Prostate gland (tissue), 2 donors: ENCODE measurements at regions not wholly inside any gene's neighbourhood (a gene's known extent, or its start where the extent isn't known, plus 50 kb on each side); places are given as distances from the start of the nearest gene placed in this dataset.
"Not testable (repeated sequence)": the region's sequence is repeated elsewhere in the genome, so short reads cannot be mapped to it uniquely, and the experiment has no call there.

Source experiments
- DNase-seq: peaks from one replicate; pipeline ENCODE4 v3.0.0-alpha.2; 2019; ENCODE audit warnings: low spot score
- H3K27ac ChIP-seq, 2 donors: fragments of 200-600 bp; sonication (generic); 2 replicates each; pipeline ENCODE4 v1.5.1; 2017 to 2019
- H3K27me3 ChIP-seq: fragments of 200-600 bp; sonication (generic); replicated peaks from 2 replicates; pipeline ENCODE4 v1.5.1; 2019; ENCODE audit not compliant: insufficient read depth
- H3K36me3 ChIP-seq, 2 donors: fragments of 200-600 bp; sonication (generic); 1 replicate in 1 of 2; 2 replicates in 1 of 2; pipeline versions ENCODE4 v1.5.1 to v1.8.1; 2017 to 2019
- H3K4me1 ChIP-seq: fragments of 200-600 bp; sonication (generic); replicated peaks from 2 replicates; pipeline ENCODE4 v1.5.1; 2019
- H3K4me3 ChIP-seq, 2 donors: fragments of 200-600 bp; sonication (generic); 2 replicates each; pipeline ENCODE4 v1.5.1; 2017 to 2019
- H3K9me3 ChIP-seq: fragments of 200-600 bp; sonication (generic); 2 replicates; pipeline ENCODE4 v1.5.1; 2017
- POLR2A ChIP-seq: fragments of 450-650 bp; IDR thresholded peaks from one replicate; pipeline ENCODE4 v1.6.1; 2016; ENCODE audit warnings: antibody characterized with exemption, mild to moderate bottlenecking
- POLR2AphosphoS5 ChIP-seq: sonication (generic); formaldehyde crosslinking; IDR thresholded peaks from one replicate; pipeline ENCODE4 v1.6.1; 2017; ENCODE audit warnings: antibody characterized with exemption
- WGBS: methylation state at CpG from one replicate; pipeline ENCODE4 v1.1.5; 2018; 5-methylcytosine and 5-hydroxymethylcytosine counted together
- intact Hi-C: fragments of 100-400 bp; cut with DNase I; formaldehyde crosslinking; loops from one replicate; pipeline ENCODE4 v1.14.2; 2022
- TF ChIP-seq, protein P1 (sequence below), 4 experiments: fragments of 200-600 bp in 2 of 4; fragments of 450-650 bp in 2 of 4; sonication (generic) in 2 of 4; IDR thresholded peaks; 1 replicate in 3 of 4; 2 replicates in 1 of 4; pipeline ENCODE4 v1.5.1; 2016 to 2019; ENCODE audit warnings: antibody characterized with exemption in 4 of 4, mild to moderate bottlenecking in 2 of 4, moderate library complexity in 2 of 4

- Histone ChIP-seq H3K36me3 (no peaks in the 10 kb centered on the region), H3K4me1 (no peaks in the 10 kb centered on the region), H3K27ac (no peak overlapping the region), H3K4me3 (no peak overlapping the region), H3K27me3 (no peaks in the 10 kb centered on the region), H3K9me3 (no peaks in the 10 kb centered on the region)
- WGBS, result 89% methylated on average over 4 of the region's 4 CpGs
- TF ChIP-seq, protein P1, sequence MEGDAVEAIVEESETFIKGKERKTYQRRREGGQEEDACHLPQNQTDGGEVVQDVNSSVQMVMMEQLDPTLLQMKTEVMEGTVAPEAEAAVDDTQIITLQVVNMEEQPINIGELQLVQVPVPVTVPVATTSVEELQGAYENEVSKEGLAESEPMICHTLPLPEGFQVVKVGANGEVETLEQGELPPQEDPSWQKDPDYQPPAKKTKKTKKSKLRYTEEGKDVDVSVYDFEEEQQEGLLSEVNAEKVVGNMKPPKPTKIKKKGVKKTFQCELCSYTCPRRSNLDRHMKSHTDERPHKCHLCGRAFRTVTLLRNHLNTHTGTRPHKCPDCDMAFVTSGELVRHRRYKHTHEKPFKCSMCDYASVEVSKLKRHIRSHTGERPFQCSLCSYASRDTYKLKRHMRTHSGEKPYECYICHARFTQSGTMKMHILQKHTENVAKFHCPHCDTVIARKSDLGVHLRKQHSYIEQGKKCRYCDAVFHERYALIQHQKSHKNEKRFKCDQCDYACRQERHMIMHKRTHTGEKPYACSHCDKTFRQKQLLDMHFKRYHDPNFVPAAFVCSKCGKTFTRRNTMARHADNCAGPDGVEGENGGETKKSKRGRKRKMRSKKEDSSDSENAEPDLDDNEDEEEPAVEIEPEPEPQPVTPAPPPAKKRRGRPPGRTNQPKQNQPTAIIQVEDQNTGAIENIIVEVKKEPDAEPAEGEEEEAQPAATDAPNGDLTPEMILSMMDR (IDR thresholded peaks at IDR 0.05), result no peak
- TF ChIP-seq POLR2AphosphoS5 (no peak), POLR2A (no peak)
- DNase-seq, result no peak
- intact Hi-C loops, result no loop called here
Measured at GRCh38 chr1:91603409-91603808, 102.8 kb downstream of the CDC7 start.

GRCh38 chr1:91604632-91605031 is 104.0 kb downstream of the CDC7 start:
- 48% methylated on average over 7 of the region's 7 CpGs for WGBS

DNA sequence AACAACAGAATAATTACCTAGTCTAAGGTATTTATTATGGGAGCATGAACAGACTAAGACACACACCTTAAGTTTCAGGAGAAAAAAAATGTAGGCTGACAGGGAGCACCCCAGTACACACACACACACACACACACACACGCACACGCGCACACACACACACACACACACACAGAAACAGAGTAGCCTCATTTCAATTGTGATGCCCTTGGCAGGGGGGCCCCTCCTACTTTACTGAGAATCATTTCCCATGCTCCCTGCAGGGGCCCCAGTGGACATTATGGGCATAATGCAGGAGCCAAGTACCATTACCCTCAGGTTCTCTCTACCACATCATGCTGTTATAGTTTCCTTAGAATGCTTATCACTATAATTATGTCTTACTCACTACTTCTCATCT is 104.9 kb downstream of the CDC7 start:
- intact Hi-C loops, result no loop called here
- TF ChIP-seq, protein P1 (IDR thresholded peaks at IDR 0.05), result no peak
- no peak for TF ChIP-seq POLR2A
- TF ChIP-seq POLR2AphosphoS5, result no peak
- no peak for DNase-seq

More at GRCh38 chr1:91604632-91605031, 104.0 kb downstream of the CDC7 start:
- no peak overlapping the region for H3K27ac ChIP-seq
- no peaks in the 10 kb centered on the region for H3K36me3 ChIP-seq
- intact Hi-C loops, result no loop called here
- no peak for TF ChIP-seq POLR2A
- TF ChIP-seq, protein P1 (IDR thresholded peaks at IDR 0.05), result no peak
- TF ChIP-seq POLR2AphosphoS5, result no peak
- no peaks in the 10 kb centered on the region for H3K9me3 ChIP-seq
- H3K27me3 ChIP-seq, result no peaks in the 10 kb centered on the region
- no peak overlapping the region for H3K4me3 ChIP-seq
- no peak for DNase-seq
- no peaks in the 10 kb centered on the region for H3K4me1 ChIP-seq

DNA sequence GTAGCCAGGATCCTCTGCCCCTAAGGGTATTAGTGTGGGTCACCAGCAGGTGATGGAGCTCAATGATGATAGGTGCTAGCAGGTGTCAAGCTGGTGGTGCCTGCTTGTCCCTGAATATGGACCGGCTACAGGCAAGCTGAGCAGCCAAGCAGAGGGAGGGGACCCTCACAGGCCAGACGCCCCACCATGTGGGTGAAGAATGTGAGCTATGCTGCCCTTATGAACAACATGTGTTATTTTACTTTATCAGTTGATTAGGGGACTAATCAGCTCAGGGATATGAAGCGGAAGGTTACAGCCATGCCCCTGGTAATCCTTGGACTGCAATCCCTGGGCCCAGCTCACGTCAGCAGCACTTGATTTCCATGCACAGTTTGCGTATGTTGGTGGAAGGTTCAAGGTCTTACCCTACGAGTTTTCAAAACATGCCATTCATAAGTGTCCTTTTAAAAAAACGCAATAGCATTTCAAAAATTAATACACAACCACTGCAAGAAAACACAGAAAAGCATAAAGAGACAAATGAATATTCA is 106.0 kb downstream of the CDC7 start:
- no peaks in the 10 kb centered on the region for H3K9me3 ChIP-seq
- H3K4me3 ChIP-seq, result no peak overlapping the region
- no peaks in the 10 kb centered on the region for H3K36me3 ChIP-seq
- no peak for DNase-seq
- 96% methylated on average over 7 of the region's 7 CpGs for WGBS
- no peak overlapping the region for H3K27ac ChIP-seq
- no peaks in the 10 kb centered on the region for H3K27me3 ChIP-seq
- H3K4me1 ChIP-seq, result no peaks in the 10 kb centered on the region
- TF ChIP-seq POLR2A (no peak), POLR2AphosphoS5 (no peak)
- TF ChIP-seq, protein P1 (IDR thresholded peaks at IDR 0.05), result no peak
- intact Hi-C loops, result no loop called here

More for the DNA sequence above, 104.9 kb downstream of the CDC7 start:
- 86% methylated on average over 3 of the region's 3 CpGs for WGBS
- Histone ChIP-seq H3K27ac (no peak overlapping the region), H3K4me3 (no peak overlapping the region), H3K4me1 (no peaks in the 10 kb centered on the region), H3K36me3 (no peaks in the 10 kb centered on the region), H3K9me3 (no peaks in the 10 kb centered on the region), H3K27me3 (no peaks in the 10 kb centered on the region)

GRCh38 chr1:91607686-91608085 is 107.0 kb downstream of the CDC7 start:
- H3K27me3 ChIP-seq, H3K4me3 ChIP-seq, H3K9me3 ChIP-seq, H3K36me3 ChIP-seq, H3K4me1 ChIP-seq, DNase-seq, intact Hi-C loops, H3K27ac ChIP-seq: not testable (repeated sequence)
- 82% methylated on average over 3 of the region's 3 CpGs for WGBS
